Cardiac fibroblast (primary cell): ENCODE measurements at regions not wholly inside any gene's neighbourhood (a gene's known extent, or its start where the extent isn't known, plus 50 kb on each side); places are given as distances from the start of the nearest gene placed in this dataset.
"Not testable (repeated sequence)": the region's sequence is repeated elsewhere in the genome, so short reads cannot be mapped to it uniquely, and the experiment has no call there.

ENCODE experiments used
- DNase-seq, 2 donors: peaks; one replicate each; pipeline versions ENCODE4 v3.0.0 to v3.0.0-alpha.2; 2010; ENCODE audit warnings: low read depth in 2 of 2
- H3K4me3 ChIP-seq, 2 donors: replicated peaks in 1 of 2; 1 replicate in 1 of 2; 2 replicates in 1 of 2; pipeline ENCODE4 v1.5.1; 2011; ENCODE audit warnings: low read depth in 2 of 2, low read length in 2 of 2, mild to moderate bottlenecking in 2 of 2, moderate library complexity in 1 of 2
- TF ChIP-seq, protein P1 (sequence below): IDR thresholded peaks from one replicate; pipeline ENCODE4 v1.5.1; 2011; ENCODE audit warnings: low read depth, mild to moderate bottlenecking, low read length, inconsistent platforms

DNA sequence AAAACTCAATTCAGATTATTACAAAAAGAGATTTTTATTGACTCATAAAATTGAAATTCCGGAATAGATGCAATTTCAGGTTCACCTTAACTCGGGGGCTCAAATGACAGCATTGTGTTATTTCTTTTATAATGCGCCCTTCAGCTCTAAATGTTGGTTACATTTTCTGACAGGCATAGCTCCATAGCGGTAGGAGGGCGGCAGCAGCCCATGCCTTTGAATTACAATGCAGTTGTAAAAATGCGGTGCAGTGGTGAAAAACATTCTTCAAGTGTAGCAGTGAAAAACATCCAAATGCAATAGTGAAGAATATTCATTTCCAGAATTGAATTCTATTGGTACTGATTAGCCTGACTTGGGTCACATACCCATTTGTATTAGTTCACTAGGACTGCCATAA lies 215.3 kb upstream of the PKP2 start:
- TF ChIP-seq, protein P1, sequence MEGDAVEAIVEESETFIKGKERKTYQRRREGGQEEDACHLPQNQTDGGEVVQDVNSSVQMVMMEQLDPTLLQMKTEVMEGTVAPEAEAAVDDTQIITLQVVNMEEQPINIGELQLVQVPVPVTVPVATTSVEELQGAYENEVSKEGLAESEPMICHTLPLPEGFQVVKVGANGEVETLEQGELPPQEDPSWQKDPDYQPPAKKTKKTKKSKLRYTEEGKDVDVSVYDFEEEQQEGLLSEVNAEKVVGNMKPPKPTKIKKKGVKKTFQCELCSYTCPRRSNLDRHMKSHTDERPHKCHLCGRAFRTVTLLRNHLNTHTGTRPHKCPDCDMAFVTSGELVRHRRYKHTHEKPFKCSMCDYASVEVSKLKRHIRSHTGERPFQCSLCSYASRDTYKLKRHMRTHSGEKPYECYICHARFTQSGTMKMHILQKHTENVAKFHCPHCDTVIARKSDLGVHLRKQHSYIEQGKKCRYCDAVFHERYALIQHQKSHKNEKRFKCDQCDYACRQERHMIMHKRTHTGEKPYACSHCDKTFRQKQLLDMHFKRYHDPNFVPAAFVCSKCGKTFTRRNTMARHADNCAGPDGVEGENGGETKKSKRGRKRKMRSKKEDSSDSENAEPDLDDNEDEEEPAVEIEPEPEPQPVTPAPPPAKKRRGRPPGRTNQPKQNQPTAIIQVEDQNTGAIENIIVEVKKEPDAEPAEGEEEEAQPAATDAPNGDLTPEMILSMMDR: no peak
- no peak overlapping the region for H3K4me3 ChIP-seq
- no peak for DNase-seq

DNA sequence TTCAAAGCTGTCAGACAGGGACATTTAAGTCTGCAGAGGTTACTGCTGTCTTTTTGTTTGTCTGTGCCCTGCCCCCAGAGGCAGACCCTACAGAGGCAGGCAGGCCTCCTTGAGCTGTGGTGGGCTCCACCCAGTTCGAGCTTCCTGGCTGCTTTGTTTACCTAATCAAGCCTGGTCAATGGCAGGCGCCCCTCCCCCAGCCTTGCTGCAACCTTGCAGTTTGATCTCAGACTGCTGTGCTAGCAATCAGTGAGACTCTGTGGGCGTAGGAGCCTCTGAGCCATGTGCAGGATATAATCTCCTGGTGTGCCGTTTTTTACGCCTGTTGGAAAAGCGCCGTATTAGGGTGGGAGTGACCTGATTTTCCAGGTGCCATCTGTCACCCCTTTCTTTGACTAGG lies 211.2 kb upstream of the PKP2 start:
- not testable (repeated sequence) for H3K4me3 ChIP-seq, DNase-seq

DNA sequence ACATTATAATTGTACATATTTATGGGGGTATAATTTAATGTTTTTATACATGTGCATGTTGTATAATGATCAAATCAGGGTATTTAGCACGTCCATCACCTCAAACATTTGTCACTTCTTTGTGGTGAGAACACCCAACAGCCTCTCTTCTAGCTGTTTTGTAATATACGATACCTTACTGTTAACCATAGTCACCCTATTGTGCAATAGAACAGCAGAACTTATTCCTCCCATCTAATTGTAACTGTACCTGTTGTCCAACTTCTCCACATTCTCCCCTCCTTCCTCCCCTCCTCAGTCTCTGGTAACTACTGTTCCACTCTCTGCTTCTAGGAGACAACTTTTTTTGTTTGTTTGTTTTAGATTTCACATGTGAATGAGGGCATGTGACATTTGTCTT lies 197.0 kb upstream of the PKP2 start:
- TF ChIP-seq, protein P1: no peak
- H3K4me3 ChIP-seq: no peak overlapping the region

DNA sequence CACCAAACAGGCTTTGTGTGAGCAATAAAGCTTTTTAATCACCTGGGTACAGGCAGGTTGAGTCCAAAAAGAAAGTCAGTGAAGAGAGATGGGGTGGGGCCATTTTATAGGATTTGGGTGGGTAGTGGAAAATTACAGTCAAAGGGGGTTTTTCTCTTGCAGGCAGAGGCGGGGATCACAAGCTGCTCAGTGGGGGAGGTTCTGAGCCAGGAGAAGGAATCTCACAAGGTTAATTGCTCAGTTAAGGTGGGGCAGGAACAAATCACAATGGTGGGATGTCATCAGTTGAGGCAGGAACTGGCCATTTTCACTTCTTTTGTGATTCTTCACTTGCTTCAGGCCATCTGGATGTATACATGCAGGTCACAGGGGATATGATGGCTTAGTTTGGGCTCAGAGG lies 191.3 kb upstream of the PKP2 start:
- DNase-seq: not testable (repeated sequence)

More for the DNA sequence above, 197.0 kb upstream of the PKP2 start:
- DNase-seq: no peak

DNA sequence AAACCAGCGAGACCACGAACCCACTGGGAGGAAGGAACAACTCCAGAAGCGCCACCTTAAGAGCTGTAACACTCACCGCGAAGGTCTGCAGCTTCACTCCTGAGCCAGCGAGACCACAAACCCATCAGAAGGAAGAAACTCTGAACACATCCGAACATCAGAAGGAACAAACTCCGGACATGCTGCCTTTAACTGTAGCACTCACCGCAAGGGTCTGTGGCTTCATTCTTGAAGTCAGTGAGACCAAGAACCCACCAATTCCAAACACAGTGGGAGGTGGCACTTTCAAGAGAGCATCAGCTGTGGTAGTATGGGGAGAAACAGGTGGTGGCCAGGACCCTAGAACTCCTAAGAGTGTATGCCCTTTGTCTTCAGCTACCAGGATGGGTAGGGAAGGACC lies 179.8 kb upstream of the PKP2 start:
- not testable (repeated sequence) for H3K4me3 ChIP-seq, DNase-seq

More for the DNA sequence above, 191.3 kb upstream of the PKP2 start:
- H3K4me3 ChIP-seq: not testable (repeated sequence)

DNA sequence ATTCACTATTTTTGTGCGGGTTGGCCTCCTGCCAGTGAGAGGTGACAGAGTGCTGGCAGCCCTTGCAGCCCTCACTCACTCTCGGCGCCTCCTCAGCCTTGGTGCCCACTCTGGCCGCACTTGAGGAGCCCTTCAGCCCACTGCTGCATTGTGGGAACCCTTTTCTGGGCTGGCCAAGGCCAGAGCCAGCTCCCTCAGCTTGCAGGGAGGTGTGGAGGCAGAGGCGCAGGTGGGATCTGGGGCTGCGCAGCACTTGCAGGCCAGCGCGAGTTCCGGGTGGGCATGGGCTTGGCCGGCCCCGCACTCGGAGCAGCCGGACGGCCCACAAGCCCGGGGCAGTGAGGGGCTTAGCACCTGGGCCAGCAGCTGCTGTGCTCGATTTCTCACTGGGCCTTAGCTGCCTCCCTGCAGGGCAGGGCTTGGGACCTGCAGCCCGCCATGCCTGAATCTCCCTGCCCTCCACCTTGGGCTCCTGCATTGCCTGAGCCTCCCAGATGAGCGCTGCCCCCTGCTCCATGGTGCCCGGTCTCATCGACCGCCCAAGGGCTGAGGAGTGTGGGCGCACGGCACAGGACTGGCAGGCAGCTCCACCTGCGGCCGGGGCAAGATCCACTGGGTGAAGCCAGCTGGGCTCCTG lies 178.7 kb upstream of the PKP2 start:
- DNase-seq: not testable (repeated sequence)

DNA sequence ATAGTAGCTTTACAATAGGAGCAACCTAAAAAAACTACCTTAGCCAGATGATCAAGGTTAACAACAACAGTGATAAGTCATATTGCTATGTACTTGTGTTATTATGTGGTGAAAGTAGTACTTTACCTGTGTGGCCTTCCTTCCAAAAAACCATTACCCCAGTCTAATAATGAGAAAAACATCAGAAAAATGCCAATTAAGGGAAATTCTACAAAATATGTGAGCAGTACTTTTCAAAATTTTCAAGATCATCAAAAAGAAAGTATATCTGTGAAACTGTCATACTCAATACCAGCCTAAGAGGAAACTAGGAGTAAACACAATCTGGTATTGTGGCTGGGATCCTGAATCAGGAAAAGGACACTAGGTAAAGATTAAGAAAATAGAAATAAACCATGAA lies 165.3 kb upstream of the PKP2 start:
- TF ChIP-seq, protein P1: no peak
- no peak for DNase-seq
- no peak overlapping the region for H3K4me3 ChIP-seq

More for the DNA sequence above, 178.7 kb upstream of the PKP2 start:
- H3K4me3 ChIP-seq: not testable (repeated sequence)

DNA sequence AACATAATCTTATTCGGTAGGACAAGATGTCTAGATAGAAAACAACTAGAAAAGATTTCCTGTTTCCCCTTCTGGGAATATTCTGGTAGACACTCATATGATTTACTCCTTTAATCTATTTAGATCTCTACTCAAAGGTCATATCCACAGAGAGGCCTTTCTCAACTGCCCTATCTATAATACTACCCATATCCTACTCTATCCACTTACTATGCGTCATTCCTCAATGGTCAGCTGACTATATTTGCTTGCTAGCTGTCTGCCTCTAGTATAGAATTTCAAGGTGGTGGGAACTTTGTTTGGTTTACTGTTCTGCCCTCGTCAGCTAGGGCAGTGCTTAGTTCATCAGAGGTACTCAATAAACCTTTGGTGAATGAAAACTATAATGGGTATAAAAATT lies 157.8 kb upstream of the PKP2 start:
- no peak for DNase-seq
- no peak overlapping the region for H3K4me3 ChIP-seq
- TF ChIP-seq, protein P1: no peak

DNA sequence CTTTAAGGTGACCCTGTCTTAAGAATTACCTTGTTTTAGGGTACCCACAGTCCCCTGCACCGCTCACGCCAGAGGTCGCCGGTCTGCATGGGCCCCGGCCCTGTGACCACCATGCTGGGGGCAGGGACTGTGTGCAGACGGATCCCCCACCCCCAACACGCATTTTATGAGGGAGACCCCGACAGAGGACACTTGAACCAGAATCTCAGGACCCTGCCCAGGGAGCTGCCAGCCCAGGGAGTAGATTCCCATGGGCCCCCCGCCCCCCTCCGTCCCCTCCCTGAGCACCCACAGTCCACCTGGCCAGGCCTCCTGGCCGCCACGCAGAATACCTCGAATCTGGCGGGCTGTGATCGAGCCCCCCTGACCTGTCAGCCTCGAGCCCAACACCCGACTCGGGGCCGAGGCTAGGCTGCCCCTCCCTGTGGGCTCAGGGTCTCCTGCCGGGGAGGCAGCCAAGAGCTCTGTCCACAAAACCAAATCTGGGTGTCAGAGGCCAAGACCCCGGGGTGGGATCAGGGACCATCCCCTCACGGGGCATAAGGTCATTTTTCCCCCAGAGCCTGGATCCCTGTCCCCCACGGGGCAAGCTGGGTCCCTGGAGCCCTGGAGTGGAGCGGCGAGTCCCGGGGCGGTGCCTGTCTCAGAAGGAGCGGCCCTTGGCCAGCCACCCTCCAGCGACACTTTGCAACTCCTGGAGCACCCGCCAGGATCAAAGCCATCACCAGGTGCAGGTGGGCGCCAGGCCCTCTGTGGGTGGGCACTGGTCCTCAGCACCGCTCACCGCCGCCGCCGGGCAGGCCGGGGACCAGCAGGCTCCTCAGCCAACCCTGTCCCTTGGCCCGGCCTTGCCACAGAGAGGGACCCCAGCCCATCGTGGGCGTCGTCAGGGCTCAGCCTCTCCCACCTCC lies 155.8 kb upstream of the PKP2 start:
- no peak overlapping the region for H3K4me3 ChIP-seq
- no peak for DNase-seq
- TF ChIP-seq, protein P1: no peak
